IMR-90 (cell line): ENCODE measurements at regions not wholly inside any gene's neighbourhood (a gene's known extent, or its start where the extent isn't known, plus 50 kb on each side); places are given as distances from the start of the nearest gene placed in this dataset.

Source experiments
- ATAC-seq: fragments of 200-7000 bp; cut with Tn5 transposase; 2 replicates; pipeline ENCODE4 v1.9.1; 2020; ENCODE audit warnings: low read depth, mild to moderate bottlenecking, moderate library complexity
- BruUV-seq: library from RNA; stranded (reverse); fragments of 400-500 nt; replicated peaks from 2 replicates; lab custom pipeline; 2021; lab: Mats Ljungman, UMichigan
- CTCF ChIA-PET: fragments of 300-600 bp; formaldehyde crosslinking; extraction: SDS; loops from one replicate; lab custom pipeline; 2021; ENCODE audit warnings: antibody characterized with exemption; lab: Yijun Ruan, JAX
- POLR2A ChIA-PET: fragments of 300-600 bp; sonication (Branson Sonifier 250); formaldehyde crosslinking; loops from one replicate; lab custom pipeline; 2022; ENCODE audit warnings: antibody characterized with exemption; ENCODE audit not compliant: unreplicated experiment; lab: Charles Lee
- DNase-seq: peaks from one replicate; pipeline ENCODE4 v3.0.0; 2013
- H2AFZ ChIP-seq: replicated peaks from 2 replicates; pipeline ENCODE3; 2013; ENCODE audit warnings: low read length, mild to moderate bottlenecking; ENCODE audit not compliant: poor library complexity
- H2AK5ac ChIP-seq: 2 replicates; pipeline ENCODE4 v1.6.1; 2013; ENCODE audit warnings: low read depth, low read length, inconsistent platforms
- H2AK9ac ChIP-seq: replicated peaks from 2 replicates; pipeline ENCODE3; 2013; ENCODE audit warnings: mild to moderate bottlenecking, low read depth, low read length, moderate library complexity; ENCODE audit not compliant: poor library complexity
- H2BK120ac ChIP-seq: 2 replicates; pipeline ENCODE4 v1.6.1; 2013; ENCODE audit warnings: low read depth, low read length, inconsistent platforms
- H2BK15ac ChIP-seq: 3 replicates; pipeline ENCODE4 v1.6.1; 2013; ENCODE audit warnings: low read depth, low read length, inconsistent platforms
- H2BK20ac ChIP-seq: 2 replicates; pipeline ENCODE4 v1.6.1; 2013; ENCODE audit warnings: low read depth, mild to moderate bottlenecking, inconsistent platforms, low read length, moderate library complexity
- H2BK5ac ChIP-seq: 2 replicates; pipeline ENCODE4 v1.6.1; 2013; ENCODE audit warnings: mild to moderate bottlenecking, low read depth, low read length, inconsistent platforms; ENCODE audit not compliant: poor library complexity, severe bottlenecking
- H3K14ac ChIP-seq: replicated peaks from 2 replicates; pipeline ENCODE4 v1.6.1; 2013; ENCODE audit warnings: low read depth, low read length, inconsistent platforms
- H3K18ac ChIP-seq: 2 replicates; pipeline ENCODE4 v1.6.1; 2013; ENCODE audit warnings: low read depth, low read length, control low read depth
- H3K23ac ChIP-seq: 2 replicates; pipeline ENCODE4 v1.6.1; 2013; ENCODE audit warnings: low read depth, low read length, inconsistent platforms
- H3K27ac ChIP-seq: 2 replicates; pipeline ENCODE4 v1.5.1; 2013; ENCODE audit warnings: mild to moderate bottlenecking, control low read depth, low read length; ENCODE audit not compliant: insufficient read depth
- H3K27me3 ChIP-seq: 2 replicates; pipeline ENCODE4 v1.6.1; 2013; ENCODE audit warnings: low read length; ENCODE audit not compliant: control insufficient read depth, insufficient read depth
- H3K36me3 ChIP-seq: 2 replicates; pipeline ENCODE4 v1.6.1; 2013; ENCODE audit warnings: low read length, mixed read lengths; ENCODE audit not compliant: control insufficient read depth, insufficient read depth
- H3K4ac ChIP-seq: 2 replicates; pipeline ENCODE4 v1.6.1; 2013; ENCODE audit warnings: low read depth, low read length, inconsistent platforms
- H3K4me1 ChIP-seq: 2 replicates; pipeline ENCODE4 v1.6.1; 2013; ENCODE audit warnings: low read length, mixed read lengths; ENCODE audit not compliant: control insufficient read depth, insufficient read depth
- H3K4me2 ChIP-seq: 2 replicates; pipeline ENCODE4 v1.6.1; 2013; ENCODE audit warnings: low read depth, mild to moderate bottlenecking, control low read depth, low read length, moderate library complexity
- H3K4me3 ChIP-seq: 2 replicates; pipeline ENCODE4 v1.5.1; 2013; ENCODE audit warnings: low read depth, mild to moderate bottlenecking, control low read depth, low read length, moderate library complexity; ENCODE audit not compliant: insufficient read depth
- H3K56ac ChIP-seq: 2 replicates; pipeline ENCODE4 v1.6.1; 2013; ENCODE audit warnings: low read length, inconsistent platforms; ENCODE audit not compliant: insufficient read depth; ENCODE audit errors: extremely low read depth
- H3K79me1 ChIP-seq, 2 experiments: 2 replicates each; pipeline ENCODE4 v1.6.1; 2013; ENCODE audit warnings: low read length in 2 of 2, inconsistent platforms in 1 of 2, low read depth in 1 of 2
- H3K9ac ChIP-seq: 2 replicates; pipeline ENCODE4 v1.6.1; 2013; ENCODE audit warnings: low read depth, low read length, control low read depth
- H3K9me1 ChIP-seq: 2 replicates; pipeline ENCODE4 v1.6.1; 2013; ENCODE audit warnings: low read length, inconsistent platforms; ENCODE audit not compliant: insufficient read depth
- H3K9me3 ChIP-seq: 2 replicates; pipeline ENCODE4 v1.6.1; 2013; ENCODE audit warnings: low read length; ENCODE audit not compliant: control insufficient read depth, insufficient read depth
- H4K20me1 ChIP-seq: 2 replicates; pipeline ENCODE4 v1.6.1; 2013; ENCODE audit warnings: low read length, inconsistent platforms; ENCODE audit not compliant: insufficient read depth
- H4K5ac ChIP-seq: 2 replicates; pipeline ENCODE4 v1.6.1; 2013; ENCODE audit warnings: mild to moderate bottlenecking, low read depth, low read length, control low read depth
- H4K8ac ChIP-seq, 2 experiments: 2 replicates each; pipeline ENCODE4 v1.6.1; 2013; ENCODE audit warnings: low read depth in 2 of 2, low read length in 2 of 2, control low read depth in 1 of 2, inconsistent platforms in 1 of 2
- H4K91ac ChIP-seq: 2 replicates; pipeline ENCODE4 v1.6.1; 2013; ENCODE audit warnings: low read depth, low read length, inconsistent platforms; ENCODE audit not compliant: insufficient read depth
- CEBPB ChIP-seq: IDR thresholded peaks from 2 replicates; pipeline ENCODE4 v1.6.1; 2012; ENCODE audit warnings: low read depth, low read length, improper control_type of control experiment
- CHD1 ChIP-seq: IDR thresholded peaks from 2 replicates; pipeline ENCODE4 v1.6.1; 2012; ENCODE audit warnings: low read depth, low read length, improper control_type of control experiment
- CTCF ChIP-seq: conservative IDR thresholded peaks from 2 replicates; pipeline ENCODE4 v1.5.1; 2012; ENCODE audit warnings: mild to moderate bottlenecking, low read depth, low read length, improper control_type of control experiment
- ELK1 ChIP-seq: fragments of 150-350 bp; IDR thresholded peaks from 2 replicates; pipeline ENCODE4 v1.6.1; 2016; ENCODE audit warnings: low read depth, mild to moderate bottlenecking, low read length, moderate library complexity, borderline replicate concordance
- FOS ChIP-seq: fragments of 150-350 bp; IDR thresholded peaks from 2 replicates; pipeline ENCODE4 v1.6.1; 2016; ENCODE audit warnings: low read depth, low read length
- MAFK ChIP-seq: IDR thresholded peaks from 2 replicates; pipeline ENCODE4 v1.6.1; 2012; ENCODE audit warnings: low read depth, low read length, improper control_type of control experiment
- MAZ ChIP-seq: IDR thresholded peaks from 2 replicates; pipeline ENCODE4 v1.6.1; 2012; ENCODE audit warnings: low read depth, mild to moderate bottlenecking, low read length, improper control_type of control experiment, moderate library complexity, borderline replicate concordance
- MXI1 ChIP-seq: IDR thresholded peaks from 2 replicates; pipeline ENCODE4 v1.6.1; 2012; ENCODE audit warnings: low read depth, mild to moderate bottlenecking, low read length, moderate library complexity, borderline replicate concordance
- NFE2L2 ChIP-seq: fragments of 150-350 bp; IDR thresholded peaks from 2 replicates; pipeline ENCODE4 v1.6.1; 2016; ENCODE audit warnings: low read depth, mild to moderate bottlenecking, low read length
- POLR2A ChIP-seq: IDR thresholded peaks from 2 replicates; pipeline ENCODE4 v1.6.1; 2012; ENCODE audit warnings: mild to moderate bottlenecking, low read depth, low read length
- RAD21 ChIP-seq: IDR thresholded peaks from 2 replicates; pipeline ENCODE4 v1.6.1; 2012; ENCODE audit warnings: low read length, improper control_type of control experiment
- RCOR1 ChIP-seq: IDR thresholded peaks from 2 replicates; pipeline ENCODE4 v1.6.1; 2012; ENCODE audit warnings: mild to moderate bottlenecking, low read length, improper control_type of control experiment; ENCODE audit not compliant: insufficient replicate concordance
- RFX5 ChIP-seq: IDR thresholded peaks from 2 replicates; pipeline ENCODE4 v1.8.0; 2012; ENCODE audit warnings: low read depth, mild to moderate bottlenecking, low read length, moderate library complexity
- SMC3 ChIP-seq: fragments of 150-350 bp; IDR thresholded peaks from 2 replicates; pipeline ENCODE4 v1.6.1; 2016; ENCODE audit warnings: low read depth, mild to moderate bottlenecking, antibody characterized with exemption, low read length, moderate library complexity
- USF2 ChIP-seq: fragments of 150-350 bp; IDR thresholded peaks from 2 replicates; pipeline ENCODE4 v1.6.1; 2017; ENCODE audit warnings: mild to moderate bottlenecking, antibody characterized with exemption, low read length, low read depth
- WGBS, 2 experiments: methylation state at CpG; one replicate each; pipeline versions ENCODE4 v1.1.5 to v1.1.7; 2013; ENCODE audit warnings: missing lambda C conversion rate in 2 of 2; ENCODE audit not compliant: insufficient read length in 1 of 2; ENCODE audit errors: extremely low coverage in 2 of 2; 5-methylcytosine and 5-hydroxymethylcytosine counted together
- dilution Hi-C: fragments of 300-500 bp; cut with HindIII; formaldehyde crosslinking; loops from one replicate; pipeline ENCODE4 v1.14.3; 2018; ENCODE audit warnings: low sequenced_read_pairs; ENCODE audit not compliant: unreplicated experiment
- in situ Hi-C: fragments of 300-500 bp; cut with MboI; formaldehyde crosslinking; loops from 3 replicates; pipeline ENCODE4 v1.14.3; 2019; ENCODE audit warnings: low sequenced_read_pairs, inconsistent platforms, mixed read lengths
- intact Hi-C: fragments of 100-400 bp; cut with micrococcal nuclease; formaldehyde crosslinking; loops from 2 replicates; pipeline ENCODE4 v1.10.0; 2022

GRCh38 chr16:64343061-64343819, 778.6 kb downstream of the CDH11 start:
- CTCF ChIA-PET = no interaction called here
- intact Hi-C loops = no loop called here
- BruUV-seq = no TSS peak

More at GRCh38 chr16:64343061-64343819, 778.6 kb downstream of the CDH11 start:
- Histone ChIP-seq H3K36me3 (no peaks in the 10 kb centered on the region), H3K18ac (no peak overlapping the region), H3K4me1 (no peaks in the 10 kb centered on the region), H4K91ac (no peak overlapping the region), H2BK15ac (no peak overlapping the region), H2BK5ac (no peak overlapping the region), H4K20me1 (no peaks in the 10 kb centered on the region), H3K9me1 (no peaks in the 10 kb centered on the region), H3K27me3 (no peaks in the 10 kb centered on the region), H3K14ac (no peak overlapping the region), H3K4me2 (no peak overlapping the region), H4K5ac (no peak overlapping the region), H3K4ac (no peak overlapping the region), H2AFZ (no peak overlapping the region), H3K9me3 (no peaks in the 10 kb centered on the region), H3K4me3 (no peak overlapping the region), H3K79me1 (no peaks in the 10 kb centered on the region), H4K8ac (no peak overlapping the region), H2BK120ac (no peak overlapping the region), H3K27ac (no peak overlapping the region), H2BK20ac (no peak overlapping the region), H3K23ac (no peak overlapping the region), H3K56ac (no peak overlapping the region), H3K9ac (no peak overlapping the region), H2AK9ac (no peak overlapping the region), H2AK5ac (no peak overlapping the region)
- WGBS, 2 experiments = no CpG with 5 or more reads among the region's 8 CpGs
- TF ChIP-seq CEBPB (no peak), USF2 (no peak), POLR2A (no peak), ELK1 (no peak), RCOR1 (no peak), NFE2L2 (no peak), SMC3 (no peak), MAZ (no peak), CTCF (no peak), MXI1 (no peak), RFX5 (no peak), CHD1 (no peak), FOS (no peak), RAD21 (no peak), MAFK (no peak)
- POLR2A ChIA-PET = no interaction called here
- in situ Hi-C loops = no loop called here
- DNase-seq (no peak), ATAC-seq (no peak)
- dilution Hi-C loops = no loop called here
